Endothelial cell (in vitro differentiated cells): ENCODE measurements at regions not wholly inside any gene's neighbourhood (a gene's known extent, or its start where the extent isn't known, plus 50 kb on each side); places are given as distances from the start of the nearest gene placed in this dataset.

Experiments used
- DNase-seq: peaks from one replicate; pipeline ENCODE4 v3.0.0; 2021; ENCODE audit warnings: low spot score
- H3K27ac Mint-ChIP-seq: one replicate; pipeline ENCODE4 v1.8.0; 2021; ENCODE audit warnings: mixed read lengths, inconsistent platforms; ENCODE audit not compliant: unreplicated experiment
- H3K27me3 Mint-ChIP-seq: one replicate; pipeline ENCODE4 v1.8.0; 2021; ENCODE audit warnings: mild to moderate bottlenecking, moderate library complexity, mixed read lengths, inconsistent platforms; ENCODE audit not compliant: unreplicated experiment
- H3K36me3 Mint-ChIP-seq: one replicate; pipeline ENCODE4 v1.8.0; 2021; ENCODE audit warnings: mild to moderate bottlenecking, low read depth, mixed read lengths, inconsistent platforms; ENCODE audit not compliant: unreplicated experiment
- H3K4me1 Mint-ChIP-seq: one replicate; pipeline ENCODE4 v1.8.0; 2021; ENCODE audit warnings: mild to moderate bottlenecking, mixed read lengths, inconsistent platforms; ENCODE audit not compliant: unreplicated experiment
- H3K4me3 Mint-ChIP-seq: one replicate; pipeline ENCODE4 v1.8.0; 2021; ENCODE audit warnings: mild to moderate bottlenecking, mixed read lengths, inconsistent platforms; ENCODE audit not compliant: unreplicated experiment
- H3K9me3 Mint-ChIP-seq: one replicate; pipeline ENCODE4 v1.8.0; 2021; ENCODE audit warnings: mixed read lengths, inconsistent platforms; ENCODE audit not compliant: unreplicated experiment
- TF ChIP-seq, protein P1 (sequence below): fragments of 200-600 bp; sonication (generic); IDR thresholded peaks from one replicate; pipeline ENCODE4 v1.5.0; 2021; ENCODE audit warnings: antibody characterized with exemption; ENCODE audit not compliant: unreplicated experiment

DNA sequence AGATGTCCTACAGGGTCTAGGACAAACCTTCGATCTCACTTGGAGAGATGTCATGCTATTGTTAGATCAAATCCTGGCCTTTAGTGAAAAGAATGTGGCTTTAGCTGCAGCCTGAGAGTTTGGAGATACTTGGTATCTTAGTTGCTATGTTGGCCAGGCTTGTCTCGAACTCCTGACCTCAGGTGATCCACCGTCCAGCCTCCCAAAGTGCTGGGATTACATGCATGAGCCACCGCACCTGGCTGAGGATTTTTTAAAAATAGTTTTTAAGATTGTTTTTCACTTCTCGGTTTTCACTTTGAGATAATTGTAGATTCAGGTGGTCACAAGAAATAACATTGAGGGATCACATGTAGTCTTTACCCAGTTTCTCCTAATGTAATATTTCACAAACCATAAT is 738.3 kb upstream of the POM121L12 start:
- TF ChIP-seq, protein P1, sequence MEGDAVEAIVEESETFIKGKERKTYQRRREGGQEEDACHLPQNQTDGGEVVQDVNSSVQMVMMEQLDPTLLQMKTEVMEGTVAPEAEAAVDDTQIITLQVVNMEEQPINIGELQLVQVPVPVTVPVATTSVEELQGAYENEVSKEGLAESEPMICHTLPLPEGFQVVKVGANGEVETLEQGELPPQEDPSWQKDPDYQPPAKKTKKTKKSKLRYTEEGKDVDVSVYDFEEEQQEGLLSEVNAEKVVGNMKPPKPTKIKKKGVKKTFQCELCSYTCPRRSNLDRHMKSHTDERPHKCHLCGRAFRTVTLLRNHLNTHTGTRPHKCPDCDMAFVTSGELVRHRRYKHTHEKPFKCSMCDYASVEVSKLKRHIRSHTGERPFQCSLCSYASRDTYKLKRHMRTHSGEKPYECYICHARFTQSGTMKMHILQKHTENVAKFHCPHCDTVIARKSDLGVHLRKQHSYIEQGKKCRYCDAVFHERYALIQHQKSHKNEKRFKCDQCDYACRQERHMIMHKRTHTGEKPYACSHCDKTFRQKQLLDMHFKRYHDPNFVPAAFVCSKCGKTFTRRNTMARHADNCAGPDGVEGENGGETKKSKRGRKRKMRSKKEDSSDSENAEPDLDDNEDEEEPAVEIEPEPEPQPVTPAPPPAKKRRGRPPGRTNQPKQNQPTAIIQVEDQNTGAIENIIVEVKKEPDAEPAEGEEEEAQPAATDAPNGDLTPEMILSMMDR: no peak
- Mint-ChIP-seq H3K4me3 (no peak overlapping the region), H3K4me1 (no peaks in the 10 kb centered on the region), H3K27me3 (no peaks in the 10 kb centered on the region), H3K27ac (no peak overlapping the region), H3K9me3 (no peaks in the 10 kb centered on the region), H3K36me3 (no peaks in the 10 kb centered on the region)
- no peak for DNase-seq

DNA sequence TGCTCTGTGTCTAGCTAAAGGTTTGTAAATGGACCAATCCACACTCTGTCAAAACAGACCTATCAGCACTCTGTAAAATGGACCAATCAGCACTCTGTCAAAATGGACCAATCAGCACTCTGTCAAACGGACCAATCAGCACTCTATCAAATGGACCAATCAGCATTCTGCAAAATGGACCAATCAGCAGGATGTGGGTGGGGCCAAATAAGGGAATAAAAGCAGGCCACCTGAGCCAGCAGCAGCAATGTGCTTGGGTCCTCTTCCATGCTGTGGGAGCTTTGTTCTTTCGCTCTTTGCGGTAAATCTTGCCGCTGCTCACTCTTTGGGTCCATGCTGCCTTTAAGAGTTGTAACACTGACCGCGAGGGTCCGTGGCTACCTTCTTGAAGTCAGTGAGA is 740.5 kb upstream of the POM121L12 start:
- Mint-ChIP-seq H3K27me3 (no peaks in the 10 kb centered on the region), H3K9me3 (no peaks in the 10 kb centered on the region), H3K4me1 (no peaks in the 10 kb centered on the region), H3K27ac (no peak overlapping the region), H3K36me3 (no peaks in the 10 kb centered on the region), H3K4me3 (no peak overlapping the region)
- TF ChIP-seq, protein P1: no peak
- no peak for DNase-seq

DNA sequence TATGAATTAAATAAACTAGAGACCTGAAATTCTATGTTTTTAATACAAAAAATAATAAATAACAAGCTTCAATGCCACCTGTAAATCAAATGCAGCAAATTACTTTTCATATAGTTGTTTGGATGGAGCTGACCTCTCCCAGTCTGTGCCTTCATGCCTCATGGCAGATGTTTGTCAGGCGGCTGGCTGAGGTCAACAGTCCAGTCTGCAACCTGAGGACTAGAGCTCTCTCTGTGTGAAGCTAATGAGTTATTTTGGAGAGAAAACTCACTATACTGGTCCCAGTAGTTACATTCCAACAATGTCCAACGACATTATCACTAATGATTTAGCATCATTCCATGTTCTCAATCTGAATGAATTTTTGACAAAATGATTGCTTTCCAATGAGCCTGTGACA is 746.2 kb upstream of the POM121L12 start:
- H3K27ac Mint-ChIP-seq: no peak overlapping the region
- H3K27me3 Mint-ChIP-seq: no peaks in the 10 kb centered on the region
- TF ChIP-seq, protein P1: no peak
- no peaks in the 10 kb centered on the region for H3K9me3 Mint-ChIP-seq
- no peak for DNase-seq
- H3K4me3 Mint-ChIP-seq: no peak overlapping the region
- H3K36me3 Mint-ChIP-seq: no peaks in the 10 kb centered on the region
- H3K4me1 Mint-ChIP-seq: no peaks in the 10 kb centered on the region

DNA sequence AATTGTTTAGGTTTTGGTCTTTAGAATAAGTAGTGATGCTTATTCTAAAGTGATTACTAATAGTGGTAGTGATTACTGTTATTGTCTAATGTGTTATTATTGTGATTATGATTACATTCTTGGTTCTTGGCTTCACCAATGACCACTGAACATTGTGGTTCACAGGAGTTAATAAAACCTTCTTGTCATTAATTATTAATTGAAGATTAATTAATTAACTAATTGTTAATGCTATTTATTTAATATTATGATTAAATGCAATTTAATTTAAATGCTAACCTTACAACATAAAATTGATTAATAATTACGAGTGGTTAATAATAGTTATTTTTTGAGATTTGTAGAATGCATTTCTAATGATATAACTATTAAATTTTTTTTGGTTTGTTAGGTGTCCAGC is 747.7 kb upstream of the POM121L12 start:
- H3K36me3 Mint-ChIP-seq: no peaks in the 10 kb centered on the region
- H3K27me3 Mint-ChIP-seq: no peaks in the 10 kb centered on the region
- H3K27ac Mint-ChIP-seq: no peak overlapping the region
- H3K4me3 Mint-ChIP-seq: no peak overlapping the region
- H3K4me1 Mint-ChIP-seq: no peaks in the 10 kb centered on the region
- no peak for DNase-seq
- H3K9me3 Mint-ChIP-seq: no peaks in the 10 kb centered on the region
- TF ChIP-seq, protein P1: no peak

DNA sequence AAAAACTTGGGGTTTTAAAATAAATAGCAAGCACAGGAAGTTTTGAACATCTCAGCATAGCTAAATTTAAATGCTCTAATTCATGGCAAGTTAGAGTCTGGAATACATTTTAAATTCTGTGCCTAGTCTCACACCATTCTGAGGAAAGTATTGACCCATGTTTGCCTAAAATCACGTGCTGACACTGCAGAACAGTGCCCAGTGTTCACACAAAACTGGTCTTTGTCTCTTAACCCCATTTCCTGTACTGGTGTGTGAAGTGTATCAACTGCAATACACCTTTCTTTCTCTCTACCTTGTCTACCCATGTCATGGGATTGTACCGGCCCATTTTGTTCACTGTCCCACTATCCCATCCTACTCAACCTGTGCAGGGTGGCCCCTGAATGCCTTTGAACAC is 749.7 kb upstream of the POM121L12 start:
- Mint-ChIP-seq H3K27ac (no peak overlapping the region), H3K9me3 (no peaks in the 10 kb centered on the region), H3K4me1 (no peaks in the 10 kb centered on the region), H3K36me3 (no peaks in the 10 kb centered on the region), H3K27me3 (no peaks in the 10 kb centered on the region), H3K4me3 (no peak overlapping the region)
- TF ChIP-seq, protein P1: no peak
- no peak for DNase-seq
